Fibroblast of mammary gland (primary cell): ENCODE measurements at regions not wholly inside any gene's neighbourhood (a gene's known extent, or its start where the extent isn't known, plus 50 kb on each side); places are given as distances from the start of the nearest gene placed in this dataset.
"Not testable (repeated sequence)": the region's sequence is repeated elsewhere in the genome, so short reads cannot be mapped to it uniquely, and the experiment has no call there.

ENCODE experiments used
- DNase-seq: peaks from one replicate; pipeline ENCODE4 v3.0.0-alpha.2; 2010; ENCODE audit warnings: low read depth
- H3K4me3 ChIP-seq: 2 replicates; pipeline ENCODE4 v1.5.1; 2011; ENCODE audit warnings: low read depth, mild to moderate bottlenecking, low read length, moderate library complexity; ENCODE audit not compliant: control insufficient read depth
- CTCF ChIP-seq: conservative IDR thresholded peaks from 2 replicates; pipeline ENCODE4 v1.5.1; 2011; ENCODE audit warnings: low read depth, low read length, inconsistent platforms; ENCODE audit not compliant: control insufficient read depth, insufficient read depth

- no peak for DNase-seq
- no peak overlapping the region for H3K4me3 ChIP-seq
- no peak for TF ChIP-seq CTCF
Measured at GRCh38 chr21:15301736-15302135, 236.9 kb upstream of the NRIP1 start.

DNA sequence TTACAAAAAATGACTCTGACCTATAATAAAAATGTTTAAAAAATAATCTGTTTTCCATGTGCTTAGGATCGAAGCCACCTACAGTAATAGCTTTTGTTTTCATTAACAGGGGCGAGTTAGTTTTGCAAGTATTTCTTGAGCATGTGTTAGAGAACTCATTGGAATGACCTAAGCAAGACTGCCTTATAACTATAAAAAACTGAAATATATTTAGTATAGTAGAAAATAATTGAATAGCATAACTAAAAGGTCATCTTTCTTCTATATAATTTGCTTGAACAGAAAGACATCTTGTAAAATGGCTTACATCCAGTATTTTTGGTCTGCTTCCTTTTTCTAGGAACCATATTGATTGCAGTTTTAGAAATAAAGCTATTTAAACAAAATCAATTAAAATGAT lies 241.5 kb upstream of the NRIP1 start:
- no peak for TF ChIP-seq CTCF
- no peak overlapping the region for H3K4me3 ChIP-seq
- no peak for DNase-seq

- H3K4me3 ChIP-seq, result no peak overlapping the region
- TF ChIP-seq CTCF, result no peak
- no peak for DNase-seq
Measured at GRCh38 chr21:15308333-15308732, 243.5 kb upstream of the NRIP1 start.

- no peak for TF ChIP-seq CTCF
- peak; percentile 31 for DNase-seq
Measured at GRCh38 chr21:15309022-15309590, 244.3 kb upstream of the NRIP1 start.

GRCh38 chr21:15309721-15310120 lies 244.9 kb upstream of the NRIP1 start:
- TF ChIP-seq CTCF, result no peak
- DNase-seq, result peak; percentile 51
- H3K4me3 ChIP-seq, result no peak overlapping the region

More at GRCh38 chr21:15309022-15309590, 244.3 kb upstream of the NRIP1 start:
- no peak overlapping the region for H3K4me3 ChIP-seq

DNA sequence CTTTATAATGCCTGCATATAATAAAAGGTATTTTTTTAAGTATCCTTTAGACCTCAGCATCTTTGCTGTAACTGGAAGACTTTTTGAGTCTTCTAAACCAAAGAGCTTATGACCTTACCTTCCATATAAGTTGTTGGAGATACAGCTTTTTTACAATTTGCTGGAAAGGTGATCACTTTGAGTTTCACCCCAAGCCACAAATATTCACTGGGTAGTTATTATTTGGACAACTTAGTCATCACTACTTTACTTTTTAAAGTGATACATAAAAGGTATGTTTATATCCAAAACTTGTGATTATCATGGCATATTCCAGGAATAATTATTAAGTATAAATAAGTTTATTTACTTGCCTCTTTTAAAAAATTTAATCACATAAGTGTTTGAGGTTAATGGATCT lies 246.7 kb upstream of the NRIP1 start:
- TF ChIP-seq CTCF, result no peak
- DNase-seq, result no peak
- H3K4me3 ChIP-seq, result no peak overlapping the region

GRCh38 chr21:15317034-15317433 lies 252.2 kb upstream of the NRIP1 start:
- not testable (repeated sequence) for H3K4me3 ChIP-seq, DNase-seq
